ENCODE measurements at regions not wholly inside any gene's neighbourhood (a gene's known extent, or its start where the extent isn't known, plus 50 kb on each side); places are given as distances from the start of the nearest gene placed in this dataset.

GRCh38 chr20:22098511-22098910, 393.0 kb downstream of the PAX1 start:
- TF ChIP-seq MYC (IDR thresholded peaks at IDR 0.05; ENCODE audit: low read depth, low read length) = no peak
- TF ChIP-seq POLR2A (IDR thresholded peaks at IDR 0.05; ENCODE audit: extremely low read depth, insufficient read length) = no peak
- TF ChIP-seq CTCF (IDR thresholded peaks at IDR 0.05; ENCODE audit: low read depth, low read length) = no peak
- TF ChIP-seq MAX (IDR thresholded peaks at IDR 0.05; ENCODE audit: low read depth, low read length) = no peak
- DNase-seq (ENCODE audit: low read depth) = no peak
- H3K4me3 ChIP-seq (ENCODE audit: low read depth, low read length) = no peak overlapping the region

DNA sequence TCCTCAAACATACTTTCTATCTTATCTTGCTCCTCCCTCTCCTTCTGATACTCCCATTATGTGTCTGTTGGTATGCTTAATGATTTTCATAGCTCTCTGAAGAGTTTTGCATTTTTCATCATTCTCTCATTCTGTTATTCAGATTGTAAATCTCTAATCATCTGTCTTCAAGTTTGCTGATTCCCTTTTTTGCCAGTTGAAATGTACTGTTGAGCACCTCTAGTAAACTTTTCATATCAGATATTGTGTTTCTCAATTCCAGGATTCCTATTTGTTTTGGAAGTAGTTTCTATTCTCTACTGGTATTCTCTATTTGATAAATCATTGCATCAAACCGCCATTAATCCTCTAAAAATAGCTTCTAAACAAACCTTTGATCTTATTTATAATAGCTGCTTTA, 387.7 kb downstream of the PAX1 start:
- TF ChIP-seq POLR2A (IDR thresholded peaks at IDR 0.05; ENCODE audit: extremely low read depth, insufficient read length) (no peak), MAX (IDR thresholded peaks at IDR 0.05; ENCODE audit: low read depth, low read length) (no peak), MYC (IDR thresholded peaks at IDR 0.05; ENCODE audit: low read depth, low read length) (no peak), CTCF (IDR thresholded peaks at IDR 0.05; ENCODE audit: low read depth, low read length) (no peak)
- no peak for DNase-seq (ENCODE audit: low read depth)
- no peak overlapping the region for H3K4me3 ChIP-seq (ENCODE audit: low read depth, low read length)

DNA sequence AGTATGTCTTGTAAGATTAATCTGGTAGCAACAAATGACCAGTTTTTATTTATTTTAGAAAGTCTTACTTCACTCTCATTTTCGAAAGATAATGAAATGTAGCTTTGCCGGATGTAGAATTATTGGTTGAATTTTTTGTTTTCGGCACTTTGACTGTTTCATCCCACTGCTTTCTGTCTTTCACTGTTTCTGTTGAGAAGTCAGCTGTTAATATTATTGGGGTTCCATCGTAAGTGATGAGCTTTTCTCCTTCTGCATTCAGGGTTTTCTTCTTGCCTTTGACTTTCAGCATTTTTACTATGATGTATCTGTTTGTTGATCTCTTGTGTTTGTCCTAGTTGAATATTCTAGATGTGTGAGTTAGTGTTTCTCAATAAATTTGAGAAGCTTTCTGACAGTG, 383.4 kb downstream of the PAX1 start:
- H3K4me3 ChIP-seq (ENCODE audit: low read depth, low read length) = no peak overlapping the region
- DNase-seq (ENCODE audit: low read depth) = no peak
- TF ChIP-seq MAX (IDR thresholded peaks at IDR 0.05; ENCODE audit: low read depth, low read length) = no peak
- no peak for TF ChIP-seq POLR2A (IDR thresholded peaks at IDR 0.05; ENCODE audit: extremely low read depth, insufficient read length)
- no peak for TF ChIP-seq MYC (IDR thresholded peaks at IDR 0.05; ENCODE audit: low read depth, low read length)

DNA sequence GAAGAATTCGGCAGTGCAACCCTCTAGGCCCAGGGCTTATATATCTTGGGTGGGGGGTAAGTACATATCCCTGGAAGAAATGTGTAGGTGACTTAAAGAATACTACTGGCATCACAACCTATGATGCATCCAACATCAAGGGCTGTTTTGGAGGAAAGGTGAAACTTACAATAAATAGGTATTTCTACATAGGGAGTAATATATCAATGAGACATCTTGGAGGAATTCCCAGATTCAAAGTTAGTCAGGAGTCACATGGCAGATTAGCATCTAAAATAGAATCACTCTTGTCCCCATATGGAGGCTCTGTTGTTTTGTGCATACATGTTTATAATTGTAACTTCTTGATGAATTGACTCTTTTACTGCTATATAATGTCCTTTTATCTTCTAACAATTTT, 375.5 kb downstream of the PAX1 start:
- DNase-seq (ENCODE audit: low read depth) = no peak
- TF ChIP-seq MAX (IDR thresholded peaks at IDR 0.05; ENCODE audit: low read depth, low read length) (no peak), CTCF (IDR thresholded peaks at IDR 0.05; ENCODE audit: low read depth, low read length) (no peak), POLR2A (IDR thresholded peaks at IDR 0.05; ENCODE audit: extremely low read depth, insufficient read length) (no peak), MYC (IDR thresholded peaks at IDR 0.05; ENCODE audit: low read depth, low read length) (no peak)
- H3K4me3 ChIP-seq (ENCODE audit: low read depth, low read length) = no peak overlapping the region

DNA sequence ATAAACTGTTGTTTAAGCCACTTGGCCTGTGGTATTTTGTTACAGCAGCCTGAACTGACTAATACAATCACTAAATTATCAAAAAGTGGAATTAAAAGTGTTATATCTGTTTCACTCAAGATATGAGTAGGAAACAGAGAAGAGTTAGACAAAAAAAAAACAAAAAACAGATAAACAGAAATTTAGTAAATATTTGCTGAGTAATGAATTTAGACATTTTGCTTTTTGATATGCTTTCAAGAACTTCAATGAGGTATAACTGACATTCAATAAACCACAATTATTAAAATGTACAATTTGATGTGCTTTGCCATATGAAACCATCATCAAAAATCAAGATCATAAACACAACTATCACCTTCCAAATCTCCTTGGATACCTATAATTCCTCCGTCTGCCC, 369.2 kb downstream of the PAX1 start:
- H3K4me3 ChIP-seq (ENCODE audit: low read depth, low read length) = no peak overlapping the region
- TF ChIP-seq POLR2A (IDR thresholded peaks at IDR 0.05; ENCODE audit: extremely low read depth, insufficient read length) = no peak
- TF ChIP-seq MYC (IDR thresholded peaks at IDR 0.05; ENCODE audit: low read depth, low read length) = no peak
- no peak for TF ChIP-seq MAX (IDR thresholded peaks at IDR 0.05; ENCODE audit: low read depth, low read length)
- no peak for TF ChIP-seq CTCF (IDR thresholded peaks at IDR 0.05; ENCODE audit: low read depth, low read length)
- DNase-seq (ENCODE audit: low read depth) = no peak

- no peak for DNase-seq (ENCODE audit: low read depth)
- TF ChIP-seq CTCF (IDR thresholded peaks at IDR 0.05; ENCODE audit: low read depth, low read length) = no peak
- TF ChIP-seq POLR2A (IDR thresholded peaks at IDR 0.05; ENCODE audit: extremely low read depth, insufficient read length) = no peak
- TF ChIP-seq MYC (IDR thresholded peaks at IDR 0.05; ENCODE audit: low read depth, low read length) = no peak
- TF ChIP-seq MAX (IDR thresholded peaks at IDR 0.05; ENCODE audit: low read depth, low read length) = no peak
- H3K4me3 ChIP-seq (ENCODE audit: low read depth, low read length) = no peak overlapping the region
Measured at GRCh38 chr20:22071841-22072240, 366.4 kb downstream of the PAX1 start.

All from NB4 (cell line).